HCT116 (cell line): ENCODE measurements at regions not wholly inside any gene's neighbourhood (a gene's known extent, or its start where the extent isn't known, plus 50 kb on each side); places are given as distances from the start of the nearest gene placed in this dataset.

Experiments
- ATAC-seq: fragments of 200-7000 bp; cut with Tn5 transposase; 2 replicates; pipeline ENCODE4 v1.9.1; 2020; ENCODE audit warnings: mild to moderate bottlenecking, moderate library complexity
- BruUV-seq: library from RNA; stranded (reverse); fragments of 400-500 nt; replicated peaks from 2 replicates; lab custom pipeline; 2021; lab: Mats Ljungman, UMichigan
- CTCF ChIA-PET: fragments of 300-600 bp; sonication (Branson Sonifier 250); formaldehyde crosslinking; loops from one replicate; lab custom pipeline; 2021; ENCODE audit warnings: antibody characterized with exemption; lab: Charles Lee
- POLR2A ChIA-PET: fragments of 300-600, 350-600 bp; sonication (Branson Sonifier 250); formaldehyde crosslinking; loops from one replicate; lab custom pipeline; 2021; ENCODE audit warnings: antibody characterized with exemption; lab: Charles Lee
- RAD21 ChIA-PET, 2 experiments: fragments of 300-600 bp; sonication (Branson Sonifier 250); formaldehyde crosslinking; loops; one replicate each; lab custom pipeline; 2023; ENCODE audit warnings: low total read pairs in 2 of 2; ENCODE audit not compliant: uncharacterized antibody in 2 of 2, unreplicated experiment in 2 of 2, low non-redundant PET in 1 of 2; lab: Charles Lee
- DNase-seq: peaks from one replicate; pipeline ENCODE4 v3.0.0-alpha.2; 2010; ENCODE audit warnings: low read depth, low spot score
- H2AFZ ChIP-seq: fragments of 200-600 bp; shearing (Covaris generic), sonication (generic); 2 replicates; pipeline ENCODE4 v1.6.1; 2017; ENCODE audit warnings: low read depth, mixed run types, mixed read lengths, antibody characterized with exemption, low read length; ENCODE audit not compliant: poor library complexity, severe bottlenecking
- H3K27ac ChIP-seq: 2 replicates; pipeline ENCODE4 v1.5.1; 2012; ENCODE audit warnings: low read depth, low read length
- H3K27me3 ChIP-seq: fragments of 200-600 bp; sonication (generic); 2 replicates; pipeline ENCODE4 v1.6.1; 2016; ENCODE audit warnings: mixed run types, low read length, mixed read lengths; ENCODE audit not compliant: insufficient read depth
- H3K36me3 ChIP-seq, 2 experiments: fragments of 200-500 bp in 1 of 2; fragments of 200-600 bp in 1 of 2; sonication (Bioruptor generic) in 1 of 2; sonication (generic) in 1 of 2; 2 replicates each; pipeline versions ENCODE4 v1.5.1 to v1.6.1; 2014 to 2016; ENCODE audit warnings: low read length in 2 of 2, inconsistent platforms in 1 of 2, mixed read lengths in 1 of 2, mixed run types in 1 of 2; ENCODE audit not compliant: insufficient read depth in 2 of 2, control insufficient read depth in 1 of 2
- H3K4me1 ChIP-seq, 2 experiments: fragments of 200-600 bp in 1 of 2; sonication (generic) in 1 of 2; 2 replicates each; pipeline versions ENCODE4 v1.5.1 to v1.6.1; 2012 to 2017; ENCODE audit warnings: low read length in 2 of 2, inconsistent platforms in 1 of 2, mild to moderate bottlenecking in 1 of 2, mixed read lengths in 1 of 2, mixed run types in 1 of 2, moderate library complexity in 1 of 2; ENCODE audit not compliant: insufficient read depth in 2 of 2, control insufficient read depth in 1 of 2
- H3K4me2 ChIP-seq: fragments of 200-600 bp; sonication (generic); 2 replicates; pipeline ENCODE4 v1.6.1; 2017; ENCODE audit warnings: mixed run types, low read length, mixed read lengths
- H3K4me3 ChIP-seq, 2 experiments: fragments of 200-600 bp in 1 of 2; sonication (generic) in 1 of 2; replicated peaks in 1 of 2; 2 replicates each; pipeline ENCODE4 v1.5.1; 2011 to 2016; ENCODE audit warnings: low read length in 2 of 2, control low read depth in 1 of 2, low read depth in 1 of 2, mild to moderate bottlenecking in 1 of 2, mixed read lengths in 1 of 2, mixed run types in 1 of 2
- H3K79me2 ChIP-seq: fragments of 200-600 bp; sonication (generic); 2 replicates; pipeline ENCODE4 v1.6.1; 2017; ENCODE audit warnings: mild to moderate bottlenecking, mixed run types, low read length, moderate library complexity, mixed read lengths; ENCODE audit not compliant: insufficient read depth
- H3K9ac ChIP-seq: fragments of 200-600 bp; sonication (generic); 2 replicates; pipeline ENCODE4 v1.6.1; 2016; ENCODE audit warnings: low read length, mixed read lengths
- H3K9me2 ChIP-seq: fragments of 200-600 bp; sonication (generic), shearing (Covaris generic); 2 replicates; pipeline ENCODE4 v1.6.1; 2017; ENCODE audit warnings: mixed run types, mild to moderate bottlenecking, moderate library complexity; ENCODE audit not compliant: insufficient read depth
- H3K9me3 ChIP-seq, 2 experiments: fragments of 200-500 bp in 1 of 2; fragments of 200-600 bp in 1 of 2; sonication (Bioruptor generic) in 1 of 2; sonication (generic) in 1 of 2; 2 replicates each; pipeline ENCODE4 v1.6.1; 2014 to 2017; ENCODE audit warnings: low read length in 2 of 2, mixed read lengths in 2 of 2, inconsistent platforms in 1 of 2, low read depth in 1 of 2, mild to moderate bottlenecking in 1 of 2, mixed run types in 1 of 2, moderate library complexity in 1 of 2; ENCODE audit not compliant: control insufficient read depth in 1 of 2, insufficient read depth in 1 of 2
- H4K20me1 ChIP-seq: fragments of 200-600 bp; sonication (generic), shearing (Covaris generic); 2 replicates; pipeline ENCODE4 v1.6.1; 2017; ENCODE audit warnings: mixed run types, mild to moderate bottlenecking, moderate library complexity; ENCODE audit not compliant: insufficient read depth
- ELF1 ChIP-seq: IDR thresholded peaks from 2 replicates; pipeline ENCODE4 v1.6.1; 2012; ENCODE audit warnings: low read depth, borderline replicate concordance
- EZH2 ChIP-seq: fragments of 200-600 bp; sonication (generic); IDR thresholded peaks from 2 replicates; pipeline ENCODE4 v1.6.1; 2017; ENCODE audit warnings: antibody characterized with exemption, mixed run types
- EZH2phosphoT487 ChIP-seq: fragments of 200-600 bp; IDR thresholded peaks from 2 replicates; pipeline ENCODE4 v1.6.1; 2018; ENCODE audit warnings: antibody characterized with exemption, borderline replicate concordance
- FOSL1 ChIP-seq: IDR thresholded peaks from 2 replicates; pipeline ENCODE4 v1.6.1; 2012; ENCODE audit warnings: low read depth
- JUND ChIP-seq: IDR thresholded peaks from 2 replicates; pipeline ENCODE4 v1.6.1; 2012
- MAX ChIP-seq: IDR thresholded peaks from 2 replicates; pipeline ENCODE4 v1.6.1; 2012
- POLR2A ChIP-seq: IDR thresholded peaks from 2 replicates; pipeline ENCODE4 v1.7.0; 2011; ENCODE audit warnings: borderline replicate concordance; ENCODE audit not compliant: insufficient read depth, insufficient read length; ENCODE audit errors: extremely low read depth
- POLR2AphosphoS5 ChIP-seq: IDR thresholded peaks from 2 replicates; pipeline ENCODE4 v1.6.1; 2011; ENCODE audit warnings: mild to moderate bottlenecking, low read depth, low read length, moderate library complexity
- RAD21 ChIP-seq: IDR thresholded peaks from 2 replicates; pipeline ENCODE4 v1.6.1; 2012; ENCODE audit warnings: low read depth, mild to moderate bottlenecking
- REST ChIP-seq: IDR thresholded peaks from 2 replicates; pipeline ENCODE4 v1.6.1; 2012; ENCODE audit warnings: low read depth
- SIN3A ChIP-seq: IDR thresholded peaks from 2 replicates; pipeline ENCODE4 v1.6.1; 2012; ENCODE audit warnings: low read depth
- SP1 ChIP-seq: IDR thresholded peaks from 2 replicates; pipeline ENCODE4 v1.6.1; 2012; ENCODE audit warnings: low read depth
- SRF ChIP-seq: IDR thresholded peaks from 2 replicates; pipeline ENCODE4 v1.6.1; 2012; ENCODE audit warnings: low read depth
- TCF7L2 ChIP-seq: IDR thresholded peaks from 2 replicates; pipeline ENCODE4 v1.7.0; 2011; ENCODE audit warnings: borderline replicate concordance, inconsistent platforms; ENCODE audit not compliant: insufficient read depth, insufficient read length; ENCODE audit errors: extremely low read depth
- YY1 ChIP-seq: IDR thresholded peaks from 2 replicates; pipeline ENCODE4 v1.6.1; 2011; ENCODE audit warnings: low read length, low read depth, moderate library complexity, mild to moderate bottlenecking; ENCODE audit not compliant: insufficient replicate concordance; ENCODE audit errors: extremely low read depth
- ZFX ChIP-seq: fragments of 450-650 bp; IDR thresholded peaks from 2 replicates; pipeline ENCODE4 v1.6.1; 2017
- ZNF274 ChIP-seq: fragments of 200-500 bp; sonication (Bioruptor generic); IDR thresholded peaks from 2 replicates; pipeline ENCODE4 v1.6.1; 2014; ENCODE audit warnings: mild to moderate bottlenecking, low read depth, low read length, inconsistent platforms
- intact Hi-C: fragments of 100-400 bp; cut with micrococcal nuclease; formaldehyde crosslinking; loops from 2 replicates; pipeline ENCODE4 v1.10.0; 2022

- H3K9me3 ChIP-seq, result peaks cover 3 to 13% of the 10 kb centered on the region in 2 experiments; a peak in 2 of 4 replicates
Observed at GRCh38 chr7:52540041-52540440, 495.4 kb upstream of the POM121L12 start.

More at GRCh38 chr7:52540041-52540440, 495.4 kb upstream of the POM121L12 start:
- BruUV-seq, result no TSS peak
- no peak overlapping the region for H3K4me2 ChIP-seq
- H3K4me3 ChIP-seq, result no peak overlapping the region
- H3K36me3 ChIP-seq, result no peaks in the 10 kb centered on the region
- intact Hi-C loops, result no loop called here
- no peak overlapping the region for H3K9ac ChIP-seq
- POLR2A ChIA-PET, result no interaction called here
- H3K4me1 ChIP-seq, result no peaks in the 10 kb centered on the region
- no peak for DNase-seq
- no peaks in the 10 kb centered on the region for H3K9me2 ChIP-seq
- no peak for ATAC-seq
- no peaks in the 10 kb centered on the region for H3K27me3 ChIP-seq
- TF ChIP-seq POLR2A, result no peak
- no peak for TF ChIP-seq SP1
- no peak for TF ChIP-seq YY1
- TF ChIP-seq MAX, result no peak
- no peak for TF ChIP-seq REST
- no peak for TF ChIP-seq EZH2
- TF ChIP-seq POLR2AphosphoS5, result no peak
- no peak for TF ChIP-seq ZNF274
- TF ChIP-seq RAD21, result no peak
- no peak for TF ChIP-seq JUND
- no peak for TF ChIP-seq EZH2phosphoT487
- no peak for TF ChIP-seq ZFX
- TF ChIP-seq TCF7L2, result no peak
- TF ChIP-seq SIN3A, result no peak
- TF ChIP-seq FOSL1, result no peak
- TF ChIP-seq SRF, result no peak
- no peak for TF ChIP-seq ELF1
- H2AFZ ChIP-seq, result no peak overlapping the region
- no peaks in the 10 kb centered on the region for H4K20me1 ChIP-seq
- CTCF ChIA-PET, result no interaction called here
- RAD21 ChIA-PET, result no interaction called here
- no peak overlapping the region for H3K27ac ChIP-seq
- H3K79me2 ChIP-seq, result no peaks in the 10 kb centered on the region
